ENCODE measurements at regions not wholly inside any gene's neighbourhood (a gene's known extent, or its start where the extent isn't known, plus 50 kb on each side); places are given as distances from the start of the nearest gene placed in this dataset.
A peak's percentile ranks its signal among the peaks of the same experiment; 100 is the strongest.

DNA sequence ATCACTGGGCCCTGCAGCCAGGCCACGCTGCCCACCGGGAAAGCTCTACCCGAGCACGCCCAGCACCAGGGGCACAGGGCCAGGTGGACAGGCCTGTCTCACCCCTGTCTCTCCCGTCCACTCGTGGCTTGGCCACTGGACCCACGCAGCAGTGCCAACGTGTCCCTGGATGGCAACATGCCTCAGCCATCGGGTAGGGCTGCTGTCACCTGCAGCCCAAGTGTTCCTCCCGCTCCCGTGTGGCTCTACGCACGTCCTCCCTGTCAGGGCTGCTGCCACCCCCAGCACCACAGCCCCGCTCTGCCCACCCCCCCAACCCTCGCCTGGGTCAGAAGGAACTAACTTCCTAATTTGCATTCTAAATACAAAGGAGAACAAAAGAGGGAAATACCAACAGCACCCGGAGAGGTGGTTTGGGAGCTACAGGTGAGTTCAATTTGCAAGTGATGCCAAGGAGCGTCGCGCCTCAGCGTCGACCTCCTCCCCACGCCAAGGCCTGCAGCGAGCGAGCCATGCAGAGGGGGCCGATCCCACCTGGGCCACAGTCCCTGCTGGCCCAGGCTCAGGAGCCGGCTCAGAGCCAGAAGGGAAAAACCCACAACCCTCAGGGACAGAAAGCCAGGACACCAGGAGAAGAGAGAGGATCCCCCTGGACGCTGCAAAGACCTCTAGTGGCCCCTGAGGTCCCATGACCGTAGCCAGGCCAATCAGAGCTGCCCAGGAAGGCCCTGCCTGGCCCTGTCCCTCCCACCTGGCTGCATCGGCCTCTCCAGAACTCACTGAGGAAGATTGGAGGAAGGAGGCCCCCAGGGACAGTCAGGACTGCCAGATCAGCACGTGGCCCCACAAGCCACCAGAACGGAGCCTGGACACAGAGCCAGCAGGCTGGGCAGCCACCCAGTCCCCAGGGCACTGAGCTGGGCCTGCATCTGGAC is 128.4 kb upstream of the SPACA7 start:
- peak; percentile 44 for DNase-seq

DNA sequence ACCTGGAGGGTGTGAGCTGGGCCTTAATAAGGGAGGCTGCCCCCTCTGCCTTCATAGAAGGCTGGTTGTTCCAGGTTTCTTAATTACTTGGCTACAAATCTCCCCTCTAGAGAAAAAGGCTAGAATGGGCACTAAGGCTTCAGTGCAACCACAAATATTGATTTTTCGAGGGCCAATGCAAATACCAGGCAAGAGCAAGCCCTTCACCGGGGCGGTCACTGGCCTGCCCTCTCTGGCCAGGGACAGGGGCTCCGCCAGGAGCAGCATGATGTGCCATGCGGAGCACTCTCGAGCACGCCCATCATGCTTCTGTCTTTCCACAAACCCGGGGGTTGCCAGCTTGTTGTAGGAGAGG is 127.8 kb upstream of the SPACA7 start:
- no peak for DNase-seq

DNA sequence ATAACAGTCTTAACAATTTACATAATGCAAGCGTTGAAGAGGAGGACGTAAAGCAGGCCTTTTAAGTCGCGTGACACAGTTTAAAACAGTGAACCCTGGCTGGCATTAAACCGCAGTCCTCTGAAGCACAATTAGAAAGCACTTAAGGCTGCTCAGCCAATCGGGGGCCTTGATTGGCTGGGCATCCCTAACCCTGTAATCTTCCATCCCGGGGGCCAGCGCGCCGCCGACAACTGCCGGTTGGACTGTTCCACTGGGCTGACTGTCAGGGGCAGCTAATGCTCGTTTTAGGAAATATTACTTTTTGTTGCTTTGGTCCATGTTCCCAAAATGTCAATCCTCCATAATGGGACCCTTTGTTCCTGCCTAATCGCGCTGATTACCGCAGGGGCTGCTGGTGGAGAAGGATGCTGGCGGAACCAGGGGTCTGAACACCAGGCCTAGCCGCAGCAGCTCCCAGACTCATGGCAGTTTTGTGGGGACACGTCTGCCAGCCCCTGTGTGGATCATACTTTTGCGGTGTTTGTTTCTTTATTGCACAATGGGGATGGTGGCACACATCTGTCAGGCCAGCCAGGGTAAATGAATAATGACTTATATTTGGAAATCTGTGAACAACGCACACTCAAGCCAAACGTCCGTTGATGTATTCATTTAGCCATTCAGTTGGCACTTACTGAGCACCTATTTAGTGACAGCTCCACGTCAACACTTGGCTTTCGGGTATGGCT is 127.1 kb upstream of the SPACA7 start:
- DNase-seq, result peak; percentile 50

DNA sequence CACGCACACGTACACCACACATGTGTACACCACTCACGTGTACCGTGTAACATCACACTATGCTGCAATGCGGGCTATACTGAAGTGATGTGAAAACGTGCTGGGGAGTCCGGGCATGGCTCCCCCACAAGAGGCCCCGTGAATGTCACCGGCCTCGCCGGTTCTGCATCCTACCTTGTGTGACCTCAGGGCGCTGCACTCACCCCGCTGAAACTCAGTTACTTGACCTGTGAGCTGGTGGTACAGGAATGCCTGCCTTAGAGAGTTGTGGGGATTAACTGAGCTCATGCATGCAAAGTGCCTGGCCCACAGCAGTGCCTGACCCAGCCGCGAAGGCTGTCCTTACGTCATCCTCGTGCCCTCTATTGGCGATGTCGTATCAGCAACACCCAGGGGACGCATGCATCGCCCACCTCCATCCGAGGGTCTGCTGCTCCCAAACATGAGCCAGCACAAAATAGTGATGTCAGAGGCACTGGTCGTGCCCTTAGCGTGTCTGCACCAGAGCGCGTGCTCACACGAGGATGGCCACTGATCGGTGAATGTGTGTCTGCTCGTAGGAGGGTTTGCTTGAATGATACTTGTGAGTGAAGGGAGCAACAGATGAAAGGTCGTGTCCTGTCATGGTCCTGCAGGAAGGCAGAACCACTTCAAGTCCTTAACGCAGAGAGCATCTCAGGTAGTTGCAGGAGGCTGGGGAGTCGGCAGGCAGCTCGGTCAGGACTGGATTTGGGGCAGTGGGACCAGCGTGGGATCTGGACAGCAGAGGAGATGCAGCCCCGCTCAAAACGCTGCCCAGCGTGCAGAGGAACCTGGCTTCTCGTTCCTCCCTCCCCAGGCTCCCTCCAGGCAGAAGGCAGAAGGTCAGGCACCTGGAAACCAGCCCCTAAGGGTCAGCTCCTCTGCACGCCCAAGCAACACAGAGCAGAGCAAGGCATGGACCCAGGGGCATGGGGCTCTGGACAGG is 126.2 kb upstream of the SPACA7 start:
- DNase-seq, result peak; percentile 52

DNA sequence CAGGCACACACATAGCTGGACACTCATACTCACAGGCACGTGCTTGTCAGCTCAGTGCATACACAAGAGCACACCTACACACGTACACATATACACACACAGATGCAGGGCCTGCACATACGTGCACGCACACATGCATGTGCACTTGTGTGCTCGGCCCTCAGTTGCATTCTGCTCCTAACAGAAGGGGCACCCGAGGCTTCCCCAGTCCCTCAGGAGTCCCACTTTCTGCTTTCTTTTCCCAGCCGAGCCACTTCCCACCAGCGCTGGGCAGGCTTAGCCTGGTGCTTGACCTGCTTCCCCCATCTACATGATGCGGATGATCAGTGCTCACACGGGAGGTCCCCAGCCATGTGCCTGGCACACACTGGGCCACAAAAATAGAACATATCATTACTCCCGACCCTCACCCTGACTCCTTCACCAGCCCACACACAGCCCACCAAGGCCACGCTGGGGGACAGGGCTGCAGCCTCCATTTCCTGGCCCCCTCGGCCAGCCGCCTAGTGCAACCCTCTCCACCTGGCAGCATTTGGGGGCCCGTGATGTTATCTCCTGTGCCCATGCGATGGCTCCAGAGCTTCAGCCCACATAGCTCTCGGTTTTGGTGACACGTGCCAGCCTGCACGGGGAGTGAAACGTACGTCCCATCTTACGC is 125.2 kb upstream of the SPACA7 start:
- DNase-seq, result peak; percentile 44

DNA sequence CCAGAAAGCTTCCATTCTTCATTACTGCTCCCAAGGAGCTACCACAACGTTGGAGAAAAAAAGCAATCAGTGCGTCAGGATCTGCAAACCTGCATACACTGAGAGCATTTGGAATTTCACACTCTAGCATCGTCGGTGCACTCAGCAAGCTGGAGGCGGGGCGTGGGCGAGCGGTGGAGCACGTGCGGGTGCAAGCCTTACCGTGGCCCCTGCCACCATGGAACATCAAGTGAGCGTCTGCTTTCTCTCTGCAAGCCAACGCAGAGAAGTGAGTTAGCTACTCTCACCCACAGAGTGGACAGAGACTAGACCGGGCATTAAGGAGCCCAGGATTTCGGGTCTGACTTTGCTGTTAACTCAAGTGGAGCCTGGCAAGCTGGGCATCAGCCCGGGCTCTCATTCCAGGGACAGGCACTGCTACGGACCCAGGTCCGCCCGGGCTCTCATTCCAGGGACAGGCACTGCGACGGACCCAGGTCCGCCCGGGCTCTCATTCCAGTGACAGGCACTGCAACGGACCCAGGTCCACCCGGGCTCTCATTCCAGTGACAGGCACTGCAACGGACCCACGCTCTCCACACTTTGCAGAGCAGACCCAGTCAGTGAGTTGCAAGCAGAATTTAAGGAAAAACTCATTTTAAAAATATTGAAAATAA is 124.1 kb upstream of the SPACA7 start:
- peak; percentile 42 for DNase-seq

DNA sequence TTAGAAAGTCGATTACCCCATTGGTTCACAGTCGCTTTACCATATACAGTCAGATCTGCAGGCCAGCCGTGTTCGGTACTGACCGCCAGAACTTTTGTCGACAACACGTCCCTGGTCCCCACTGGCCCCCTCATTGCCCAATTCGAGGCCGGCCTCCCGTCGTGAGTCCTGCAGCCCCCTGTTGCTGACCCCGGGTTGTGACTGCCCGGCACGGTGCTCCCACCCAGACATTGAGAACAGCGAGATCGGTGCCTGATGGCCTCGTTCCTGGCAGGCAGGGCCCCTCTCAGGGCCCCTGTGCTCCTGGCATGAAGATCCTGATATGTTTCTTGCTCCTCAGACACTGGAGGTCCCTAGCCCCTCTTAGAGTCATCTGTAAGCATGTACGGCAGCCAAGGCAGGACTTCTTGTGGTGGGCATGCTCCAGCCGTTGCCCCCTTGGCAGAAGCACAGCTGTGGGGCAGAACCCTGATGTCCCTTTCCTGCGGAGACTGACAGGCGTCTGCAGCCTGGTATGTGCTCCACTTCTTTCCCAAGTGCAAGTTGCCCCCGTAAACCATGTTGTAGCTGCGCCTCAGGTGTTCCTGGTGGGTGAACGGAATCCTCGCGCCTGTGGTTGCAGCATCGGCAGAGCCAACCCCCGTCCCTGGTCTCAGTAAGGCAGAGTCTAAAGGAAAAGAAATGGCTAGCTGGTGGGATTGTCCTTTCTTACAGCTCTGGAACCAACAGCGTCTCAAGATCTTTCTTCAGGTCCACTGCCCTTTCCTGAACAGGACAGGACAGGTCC is 123.2 kb upstream of the SPACA7 start:
- peak; percentile 38 for DNase-seq

DNA sequence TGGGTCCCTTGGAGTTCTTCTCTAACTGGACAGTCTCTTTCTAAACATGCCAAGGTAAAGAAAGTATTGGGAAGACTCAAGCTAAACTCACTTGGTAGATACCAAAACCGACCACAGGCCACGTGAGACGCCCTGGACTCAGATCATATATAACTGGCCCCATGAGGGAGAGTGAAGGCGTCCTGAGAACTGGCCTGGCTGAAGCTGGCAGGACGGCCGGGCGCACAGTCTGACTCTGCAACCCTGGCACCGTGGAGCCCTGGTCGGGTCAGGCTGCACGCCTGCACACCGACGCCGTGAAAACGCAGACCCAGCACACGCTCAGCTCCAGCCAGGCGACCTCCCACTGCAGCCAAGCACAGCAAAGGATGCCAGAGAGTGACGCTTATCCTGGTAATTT is 122.5 kb upstream of the SPACA7 start:
- DNase-seq, result peak; percentile 38

DNA sequence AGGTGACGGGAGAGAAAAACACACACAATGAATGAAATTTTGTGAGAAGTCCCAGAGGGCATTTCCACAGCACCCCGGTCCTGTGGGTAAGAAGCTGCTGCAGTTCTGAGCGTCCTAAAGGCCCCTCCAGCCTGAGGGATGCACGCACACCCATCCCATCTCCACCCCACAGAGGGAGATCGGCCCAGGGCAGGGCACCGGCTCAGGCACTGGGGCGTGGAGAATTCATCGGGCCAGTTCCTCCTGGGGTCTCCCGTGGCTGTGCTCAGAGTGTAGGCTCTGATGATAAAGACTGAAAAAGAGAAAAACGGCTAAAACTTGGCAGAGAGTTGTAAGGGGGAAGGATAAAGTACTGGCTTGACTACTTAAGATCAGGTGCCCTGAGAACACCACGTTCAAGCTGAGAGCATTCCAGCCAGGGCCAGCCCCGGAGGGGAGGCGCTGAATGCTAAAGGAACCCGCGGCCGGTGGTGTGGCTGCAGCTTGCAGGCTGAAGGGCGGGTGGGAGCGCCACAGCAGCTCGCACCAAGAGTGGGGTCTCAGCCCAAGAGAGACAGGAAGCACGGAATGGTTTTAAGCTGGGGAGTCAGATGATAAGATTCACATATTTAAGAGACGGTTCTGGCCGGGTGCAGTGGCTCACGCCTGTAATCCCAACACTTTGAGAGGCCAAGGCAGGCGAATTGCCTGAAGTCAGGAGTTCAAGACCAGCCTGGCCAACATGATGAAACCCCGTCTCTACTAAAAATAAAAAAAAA is 121.9 kb upstream of the SPACA7 start:
- peak; percentile 42 for DNase-seq

DNA sequence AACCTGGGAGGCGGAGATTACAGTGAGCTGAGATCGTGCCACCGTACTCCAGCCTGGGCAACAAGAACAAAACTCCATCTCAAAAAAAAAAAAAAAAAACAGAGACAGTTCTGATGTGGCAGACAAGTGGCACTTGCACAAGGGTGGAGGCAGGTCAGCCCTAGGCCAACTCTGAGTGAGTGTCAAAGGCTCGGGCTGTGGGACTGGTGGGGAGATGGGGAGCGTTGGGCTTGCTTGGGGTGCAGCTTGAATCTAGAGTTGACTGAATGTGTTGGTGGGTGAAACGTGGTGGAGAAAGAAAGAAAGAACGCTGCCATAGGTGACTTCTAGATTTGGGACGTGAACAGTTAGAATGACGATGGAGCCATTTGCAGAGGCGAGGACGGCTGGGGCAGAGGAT is 121.3 kb upstream of the SPACA7 start:
- DNase-seq, result peak; percentile 8

DNA sequence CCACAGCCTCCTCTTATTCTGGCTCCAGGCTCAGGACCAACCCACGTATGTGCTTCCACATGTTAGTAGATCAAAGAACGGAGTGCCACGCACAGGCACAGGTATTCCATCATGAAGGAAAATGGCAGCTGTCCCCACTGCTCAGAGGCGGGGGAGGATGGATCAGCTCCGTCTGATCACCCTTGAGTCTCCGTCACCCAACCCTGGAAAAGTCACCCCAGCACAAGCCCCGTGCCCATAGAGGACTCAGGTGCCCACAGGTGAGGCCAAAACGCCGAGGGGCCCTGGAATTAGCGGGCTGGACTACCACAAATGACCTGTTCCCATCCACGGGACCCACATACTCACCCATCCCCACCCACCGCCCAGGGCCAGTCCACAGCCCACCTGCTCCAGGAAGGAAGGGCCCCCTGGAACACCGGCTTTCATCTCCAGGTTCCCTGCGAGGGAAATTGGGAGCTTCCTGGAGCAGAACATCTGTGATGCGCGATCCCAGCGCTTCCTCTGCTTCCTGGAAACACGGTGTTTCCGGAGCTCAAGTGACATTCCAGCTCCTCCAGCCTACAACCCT is 120.5 kb upstream of the SPACA7 start:
- peak; percentile 46 for DNase-seq

DNA sequence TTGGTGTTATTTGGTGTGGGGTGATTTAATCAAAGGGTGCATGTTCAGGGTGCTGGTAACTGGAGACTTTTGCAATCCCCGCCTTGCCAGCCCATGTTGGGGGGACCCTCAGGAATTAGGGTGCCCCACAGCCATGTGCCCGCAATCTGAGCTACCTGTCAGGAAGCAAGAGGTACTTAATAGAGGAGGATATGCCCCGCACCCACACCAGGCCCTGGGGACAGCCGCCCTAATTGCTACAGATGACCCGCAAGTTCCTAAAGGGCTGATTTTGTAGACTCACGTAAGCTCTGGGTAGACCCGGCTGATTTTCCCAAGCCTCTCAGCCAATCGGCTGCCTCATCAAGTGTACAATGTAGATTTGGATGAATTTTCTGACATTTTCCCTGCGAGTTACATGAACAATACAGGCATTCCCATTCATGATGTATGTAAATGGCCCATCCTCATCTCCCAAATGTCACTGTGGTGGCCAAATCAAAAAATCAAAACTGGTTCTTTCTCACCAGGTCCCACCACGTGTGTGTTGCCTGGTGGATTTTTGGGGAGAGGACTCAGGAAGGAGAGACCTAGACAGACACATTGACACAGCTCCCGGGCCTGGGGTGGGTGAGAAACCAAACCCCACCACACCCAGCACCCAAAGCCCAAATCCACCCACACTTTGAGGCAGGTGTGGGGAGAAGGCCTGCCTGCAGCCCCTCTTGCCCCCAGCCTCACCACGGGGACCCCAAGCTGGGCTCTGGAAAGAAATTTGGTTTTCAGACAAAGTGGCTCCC is 119.2 kb upstream of the SPACA7 start:
- peak; percentile 34 for DNase-seq

DNA sequence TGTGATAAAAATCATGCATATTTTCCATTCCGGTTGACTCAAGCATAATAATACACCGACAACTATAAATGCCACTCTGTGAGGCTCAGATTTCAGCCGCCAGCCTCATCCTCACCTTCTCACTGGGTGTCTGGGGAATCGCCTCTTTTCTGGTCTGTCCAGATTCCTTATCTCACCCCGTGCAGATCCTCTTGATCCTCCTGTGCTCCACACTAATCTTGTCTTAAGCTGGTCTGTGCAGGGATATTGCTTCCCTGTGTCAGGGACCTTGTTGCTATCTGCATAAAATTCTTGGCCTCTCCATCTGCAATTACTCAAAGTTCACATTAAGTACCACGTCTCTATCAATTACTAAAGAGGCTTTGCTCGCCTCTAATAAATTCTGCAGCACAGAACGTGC is 116.6 kb upstream of the SPACA7 start:
- no peak for DNase-seq

DNA sequence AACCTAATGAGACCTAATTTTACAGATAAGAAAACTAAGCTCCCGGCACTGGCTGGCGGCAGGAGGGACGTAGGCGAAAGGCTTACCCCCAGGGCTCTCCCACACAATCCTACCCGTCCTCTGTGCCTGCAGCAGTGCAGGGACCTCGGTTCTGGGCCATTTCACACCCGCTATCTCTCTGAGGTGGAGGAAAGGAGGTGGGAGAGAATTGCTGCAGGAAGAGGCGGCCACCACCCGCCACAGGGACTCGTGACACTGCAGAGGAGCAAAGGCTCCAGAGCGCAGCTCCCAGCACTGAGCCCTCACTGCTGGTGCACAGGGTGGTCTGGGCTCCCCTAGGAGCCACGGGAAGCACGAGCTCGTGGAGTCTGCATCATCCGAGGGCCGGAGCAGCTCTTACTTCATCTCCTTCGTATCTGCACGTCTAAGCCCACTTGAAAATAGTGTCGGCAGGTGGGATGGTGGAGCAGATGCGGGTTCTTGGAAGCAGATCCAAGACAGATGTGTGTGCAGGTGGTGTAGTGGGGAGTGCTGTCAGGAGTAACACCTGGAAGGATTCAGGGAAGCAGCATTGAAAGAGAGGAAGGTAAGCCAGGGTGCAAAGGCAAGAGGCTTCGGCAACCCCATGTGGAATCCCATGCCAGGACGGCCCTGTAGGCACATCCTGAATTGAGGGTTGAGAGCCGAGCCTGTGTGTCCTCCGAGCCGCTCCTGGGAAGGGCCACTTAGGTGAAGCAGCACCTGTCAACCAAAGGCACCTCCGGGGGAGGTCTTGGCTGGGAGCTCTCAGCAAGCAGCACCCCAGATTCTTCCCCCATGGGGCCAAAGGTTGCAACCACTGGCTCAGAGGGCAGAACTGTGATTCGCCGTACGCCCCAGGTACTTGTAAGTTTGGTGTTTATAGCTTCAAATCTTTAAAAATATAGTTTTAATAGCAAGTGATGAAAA is 115.8 kb upstream of the SPACA7 start:
- DNase-seq, result no peak

DNA sequence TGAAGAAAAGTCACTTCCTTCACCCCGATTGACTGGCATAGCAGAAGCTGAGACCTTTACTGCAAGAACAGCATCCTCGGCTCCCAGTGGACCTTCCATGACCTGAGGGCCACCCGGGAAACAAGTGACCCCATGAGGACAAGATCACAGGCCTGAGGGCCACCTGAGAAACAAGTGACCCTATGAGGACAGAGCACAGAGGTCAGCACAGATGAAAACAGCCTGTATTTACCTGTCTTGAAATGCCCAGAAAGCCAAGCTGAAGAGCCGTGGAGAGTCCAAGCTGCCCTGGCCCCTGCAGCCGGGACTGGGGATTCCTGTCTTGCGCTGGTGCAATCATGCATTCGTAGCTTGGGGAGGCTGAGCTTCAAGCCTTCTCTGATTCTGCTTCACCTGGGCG is 114.2 kb upstream of the SPACA7 start:
- DNase-seq, result no peak

DNA sequence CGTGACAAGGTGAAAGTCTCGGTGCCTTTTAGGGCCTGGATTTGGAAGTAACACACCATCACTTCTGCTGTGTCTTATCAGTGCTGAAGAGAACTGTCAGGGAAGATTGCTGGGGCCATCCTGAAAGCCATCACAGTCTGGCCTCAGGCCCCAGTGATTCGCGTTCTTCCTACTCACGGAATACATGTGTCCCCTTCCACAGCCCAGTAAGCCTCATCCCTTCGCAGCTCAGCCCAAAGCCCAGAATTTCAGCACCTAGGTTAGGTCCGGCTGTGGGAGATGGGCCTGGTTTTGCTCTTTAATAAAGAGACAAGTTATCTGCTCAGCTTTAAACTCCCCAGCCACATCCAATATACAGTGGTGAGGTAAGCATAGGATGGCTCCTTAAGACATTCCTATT is 113.0 kb upstream of the SPACA7 start:
- DNase-seq, result peak; percentile 49

DNA sequence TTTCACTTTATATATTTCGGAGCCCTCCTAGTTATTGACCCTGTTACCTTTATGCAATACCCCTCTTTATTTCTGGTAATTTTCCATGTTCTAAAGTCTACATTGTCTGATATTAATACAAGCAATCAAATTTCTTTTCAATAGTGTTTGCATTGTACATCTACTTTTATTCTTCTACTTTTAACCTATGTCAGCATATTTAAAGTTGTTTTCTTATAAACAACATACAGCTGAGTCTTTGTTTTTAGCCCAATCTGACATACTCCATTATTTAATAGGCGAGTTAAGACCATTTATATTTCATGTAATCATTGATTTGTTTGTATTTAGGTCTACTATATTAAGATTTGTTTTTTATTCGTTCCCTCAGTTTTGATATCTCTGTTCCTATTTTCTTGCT is 108.5 kb upstream of the SPACA7 start:
- DNase-seq, result no peak

DNA sequence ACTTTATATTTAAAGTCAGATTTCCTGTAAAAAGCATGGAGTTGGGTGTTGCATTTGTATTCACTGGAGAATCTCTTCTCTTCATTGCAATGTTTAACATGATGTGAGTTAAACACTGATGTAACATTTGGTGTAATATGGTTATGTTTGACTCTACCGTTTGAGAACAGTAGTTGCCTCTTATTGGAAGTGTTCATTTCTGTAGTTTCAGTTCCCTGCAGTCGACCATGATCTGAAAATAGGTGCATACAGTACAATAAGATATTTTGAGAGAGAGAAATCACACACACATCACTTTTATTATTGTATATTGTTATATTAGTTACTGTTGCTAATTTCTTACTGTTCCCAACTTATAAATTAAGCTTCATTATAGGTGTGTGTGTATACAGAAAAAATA is 105.2 kb upstream of the SPACA7 start:
- no peak for DNase-seq

Measured in islet precursor cell (in vitro differentiated cells).